ENCODE measurements at regions not wholly inside any gene's neighbourhood (a gene's known extent, or its start where the extent isn't known, plus 50 kb on each side); places are given as distances from the start of the nearest gene placed in this dataset.

GRCh38 chr3:150344079-150344759 lies 63.9 kb upstream of the TSC22D2 start:
- TF ChIP-seq EZH2 (IDR thresholded peaks at IDR 0.05; ENCODE audit: insufficient read depth, poor library complexity, severe bottlenecking) (no peak), EZH2phosphoT487 (IDR thresholded peaks at IDR 0.05; ENCODE audit: insufficient read depth, low read depth) (no peak)
